Left lung (tissue), 4 donors: ENCODE measurements at regions not wholly inside any gene's neighbourhood (a gene's known extent, or its start where the extent isn't known, plus 50 kb on each side); places are given as distances from the start of the nearest gene placed in this dataset.

Experiments
- ATAC-seq: fragments of 200-7000 bp; cut with Tn5 transposase; one replicate; pipeline ENCODE4 v1.9.1; 2020; ENCODE audit warnings: moderate library complexity
- DNase-seq, 4 donors: peaks; one replicate each; pipeline ENCODE4 v3.0.0-alpha.2; 2013 to 2020
- H3K27ac ChIP-seq, 2 donors: fragments of 200-600 bp; sonication (generic) in 1 of 2; one replicate each; pipeline versions ENCODE4 v1.5.0 to v1.8.0; 2020 to 2021
- H3K27me3 ChIP-seq, 2 donors: fragments of 200-600 bp; sonication (generic) in 1 of 2; one replicate each; pipeline versions ENCODE4 v1.5.0 to v1.8.0; 2020 to 2021
- H3K36me3 ChIP-seq, 2 donors: fragments of 200-600 bp; sonication (generic) in 1 of 2; one replicate each; pipeline versions ENCODE4 v1.5.0 to v1.8.0; 2020 to 2021
- H3K4me1 ChIP-seq, 2 donors: fragments of 200-600 bp; one replicate each; pipeline ENCODE4 v1.8.0; 2021
- H3K4me3 ChIP-seq, 2 donors: fragments of 200-600 bp; sonication (generic) in 1 of 2; one replicate each; pipeline versions ENCODE4 v1.5.0 to v1.8.0; 2020 to 2021; ENCODE audit warnings: mild to moderate bottlenecking in 1 of 2
- H3K9me3 ChIP-seq, 2 donors: fragments of 200-600 bp; sonication (generic) in 1 of 2; one replicate each; pipeline versions ENCODE4 v1.5.0 to v1.8.0; 2020 to 2021
- intact Hi-C, 2 donors: fragments of 100-400 bp; cut with DNase I; formaldehyde crosslinking; loops; one replicate each; pipeline versions ENCODE4 v1.11.2 to v1.14.2; 2022
- TF ChIP-seq, protein P1 (sequence below), 2 donors: fragments of 200-600 bp; sonication (generic) in 1 of 2; IDR thresholded peaks; one replicate each; pipeline versions ENCODE4 v1.5.0 to v1.8.0; 2021; ENCODE audit warnings: antibody characterized with exemption in 2 of 2
- donor health status: DM: no; HTN: yes; CAD: no.
- donor health status: DM: no; HTN: no; CAD: no.

DNA sequence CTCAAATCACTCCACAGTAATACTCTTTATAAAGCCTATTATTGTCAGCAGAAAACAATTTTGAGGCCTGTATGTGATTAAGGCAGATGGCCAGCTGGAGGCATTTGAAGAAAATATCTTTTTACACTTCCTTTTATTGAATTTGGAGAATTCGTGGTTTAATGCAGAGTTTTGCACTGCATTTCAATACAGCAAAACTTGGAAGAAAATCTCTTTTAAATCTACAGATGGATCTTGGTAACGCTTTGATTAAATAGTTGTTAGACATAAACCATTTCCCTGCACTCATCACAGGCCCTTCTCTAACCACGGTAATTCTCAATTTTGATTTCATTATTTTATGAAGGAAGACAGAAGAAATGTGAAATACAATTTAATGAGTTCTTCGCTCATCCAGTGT, 185.7 kb downstream of the RFC3 start:
- intact Hi-C loops, result no loop called here
- H3K36me3 ChIP-seq, result no peaks in the 10 kb centered on the region
- DNase-seq (no peak), ATAC-seq (no peak)
- H3K4me3 ChIP-seq, result no peak overlapping the region
- no peaks in the 10 kb centered on the region for H3K4me1 ChIP-seq
- TF ChIP-seq, protein P1, sequence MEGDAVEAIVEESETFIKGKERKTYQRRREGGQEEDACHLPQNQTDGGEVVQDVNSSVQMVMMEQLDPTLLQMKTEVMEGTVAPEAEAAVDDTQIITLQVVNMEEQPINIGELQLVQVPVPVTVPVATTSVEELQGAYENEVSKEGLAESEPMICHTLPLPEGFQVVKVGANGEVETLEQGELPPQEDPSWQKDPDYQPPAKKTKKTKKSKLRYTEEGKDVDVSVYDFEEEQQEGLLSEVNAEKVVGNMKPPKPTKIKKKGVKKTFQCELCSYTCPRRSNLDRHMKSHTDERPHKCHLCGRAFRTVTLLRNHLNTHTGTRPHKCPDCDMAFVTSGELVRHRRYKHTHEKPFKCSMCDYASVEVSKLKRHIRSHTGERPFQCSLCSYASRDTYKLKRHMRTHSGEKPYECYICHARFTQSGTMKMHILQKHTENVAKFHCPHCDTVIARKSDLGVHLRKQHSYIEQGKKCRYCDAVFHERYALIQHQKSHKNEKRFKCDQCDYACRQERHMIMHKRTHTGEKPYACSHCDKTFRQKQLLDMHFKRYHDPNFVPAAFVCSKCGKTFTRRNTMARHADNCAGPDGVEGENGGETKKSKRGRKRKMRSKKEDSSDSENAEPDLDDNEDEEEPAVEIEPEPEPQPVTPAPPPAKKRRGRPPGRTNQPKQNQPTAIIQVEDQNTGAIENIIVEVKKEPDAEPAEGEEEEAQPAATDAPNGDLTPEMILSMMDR (IDR thresholded peaks at IDR 0.05), result no peak
- no peaks in the 10 kb centered on the region for H3K9me3 ChIP-seq
- H3K27ac ChIP-seq, result no peak overlapping the region
- H3K27me3 ChIP-seq, result no peaks in the 10 kb centered on the region

GRCh38 chr13:34004676-34005075, 186.7 kb downstream of the RFC3 start:
- Histone ChIP-seq H3K36me3 (no peaks in the 10 kb centered on the region), H3K27me3 (no peaks in the 10 kb centered on the region), H3K4me1 (no peaks in the 10 kb centered on the region), H3K4me3 (no peak overlapping the region), H3K9me3 (no peaks in the 10 kb centered on the region), H3K27ac (no peak overlapping the region)
- no peak for ATAC-seq
- intact Hi-C loops, result no loop called here
- TF ChIP-seq, protein P1 (IDR thresholded peaks at IDR 0.05), result no peak
- DNase-seq, result no peak

- H3K9me3 ChIP-seq, result no peaks in the 10 kb centered on the region
- H3K27me3 ChIP-seq, result no peaks in the 10 kb centered on the region
- no peak for DNase-seq
These were observed 188.1 kb downstream of the RFC3 start for GRCh38 chr13:34006011-34006410.

GRCh38 chr13:34011552-34012085, 193.7 kb downstream of the RFC3 start:
- Histone ChIP-seq H3K27me3 (no peaks in the 10 kb centered on the region), H3K27ac (no peak overlapping the region), H3K9me3 (no peaks in the 10 kb centered on the region), H3K36me3 (no peaks in the 10 kb centered on the region), H3K4me3 (no peak overlapping the region), H3K4me1 (no peaks in the 10 kb centered on the region)
- ATAC-seq (peak; percentile 49), DNase-seq (peak in 1 of 4 donors; percentile 45)
- TF ChIP-seq, protein P1 (IDR thresholded peaks at IDR 0.05), result no peak
- intact Hi-C loops, result no loop called here

More at GRCh38 chr13:34006011-34006410, 188.1 kb downstream of the RFC3 start:
- ATAC-seq, result no peak
- Histone ChIP-seq H3K36me3 (no peaks in the 10 kb centered on the region), H3K27ac (no peak overlapping the region), H3K4me1 (no peaks in the 10 kb centered on the region), H3K4me3 (no peak overlapping the region)
- TF ChIP-seq, protein P1 (IDR thresholded peaks at IDR 0.05), result no peak
- intact Hi-C loops, result no loop called here

- H3K36me3 ChIP-seq, result no peaks in the 10 kb centered on the region
- H3K27me3 ChIP-seq, result no peaks in the 10 kb centered on the region
- ATAC-seq (no peak), DNase-seq (no peak)
- no peaks in the 10 kb centered on the region for H3K4me1 ChIP-seq
- TF ChIP-seq, protein P1 (IDR thresholded peaks at IDR 0.05), result no peak
- no peaks in the 10 kb centered on the region for H3K9me3 ChIP-seq
- intact Hi-C loops, result no loop called here
- no peak overlapping the region for H3K4me3 ChIP-seq
- H3K27ac ChIP-seq, result no peak overlapping the region
These were observed 194.4 kb downstream of the RFC3 start for GRCh38 chr13:34012382-34012781.
